A673 (cell line): ENCODE measurements at regions not wholly inside any gene's neighbourhood (a gene's known extent, or its start where the extent isn't known, plus 50 kb on each side); places are given as distances from the start of the nearest gene placed in this dataset.

Experiments used
- BruUV-seq: library from RNA; stranded (reverse); fragments of 400-500 nt; replicated peaks from 2 replicates; lab custom pipeline; 2021; lab: Mats Ljungman, UMichigan
- CTCF ChIA-PET: fragments of 300-600 bp; sonication (Branson Sonifier 250); formaldehyde crosslinking; loops from one replicate; lab custom pipeline; 2022; ENCODE audit warnings: antibody characterized with exemption; lab: Charles Lee
- POLR2A ChIA-PET: fragments of 300-600 bp; sonication (Branson Sonifier 250); formaldehyde crosslinking; loops from one replicate; lab custom pipeline; 2022; ENCODE audit warnings: antibody characterized with exemption; ENCODE audit not compliant: low non-redundant PET; lab: Charles Lee
- DNase-seq: peaks from one replicate; pipeline ENCODE4 v3.0.0-alpha.2; 2015; ENCODE audit warnings: low spot score
- H3K27ac ChIP-seq: fragments of 200-600 bp; sonication (generic); 2 replicates; pipeline ENCODE4 v1.5.1; 2016; ENCODE audit warnings: mixed run types, low read depth, mild to moderate bottlenecking, mixed read lengths, antibody characterized with exemption, low read length; ENCODE audit not compliant: poor library complexity, severe bottlenecking
- H3K27me3 ChIP-seq: fragments of 200-600 bp; sonication (generic); replicated peaks from 2 replicates; pipeline ENCODE4 v1.6.1; 2017; ENCODE audit warnings: mixed run types, low read depth, mild to moderate bottlenecking, mixed read lengths, antibody characterized with exemption, low read length; ENCODE audit not compliant: insufficient read depth, poor library complexity
- H3K36me3 ChIP-seq: fragments of 200-600 bp; sonication (generic); 2 replicates; pipeline ENCODE4 v1.6.1; 2016; ENCODE audit warnings: mixed run types, mild to moderate bottlenecking, mixed read lengths, antibody characterized with exemption, low read length; ENCODE audit not compliant: insufficient read depth, poor library complexity, severe bottlenecking
- H3K4me1 ChIP-seq: fragments of 200-600 bp; sonication (generic); 2 replicates; pipeline ENCODE4 v1.6.1; 2017; ENCODE audit warnings: mixed run types, mild to moderate bottlenecking, mixed read lengths, antibody characterized with exemption, low read length; ENCODE audit not compliant: insufficient read depth, poor library complexity, severe bottlenecking
- H3K4me3 ChIP-seq: fragments of 200-600 bp; sonication (generic); 2 replicates; pipeline ENCODE4 v1.5.1; 2016; ENCODE audit warnings: low read depth, mixed run types, mild to moderate bottlenecking, mixed read lengths, low read length; ENCODE audit not compliant: poor library complexity, severe bottlenecking
- H3K9me3 ChIP-seq: fragments of 200-600 bp; sonication (generic); 2 replicates; pipeline ENCODE4 v1.6.1; 2016; ENCODE audit warnings: mixed run types, low read depth, mild to moderate bottlenecking, mixed read lengths, antibody characterized with exemption, low read length; ENCODE audit not compliant: poor library complexity, severe bottlenecking
- CTCF ChIP-seq: fragments of 300-800, 200-600 bp; sonication (generic); conservative IDR thresholded peaks from 2 replicates; pipeline ENCODE4 v1.5.1; 2017; ENCODE audit warnings: low read depth, mild to moderate bottlenecking, antibody characterized with exemption, low read length, moderate library complexity, mixed read lengths
- EZH2 ChIP-seq: fragments of 200-600 bp; sonication (generic); IDR thresholded peaks from 2 replicates; pipeline ENCODE4 v1.6.1; 2017; ENCODE audit warnings: borderline replicate concordance, low read depth, mild to moderate bottlenecking, mixed read lengths, antibody characterized with exemption, low read length; ENCODE audit not compliant: poor library complexity, severe bottlenecking
- intact Hi-C: fragments of 100-400 bp; cut with micrococcal nuclease; formaldehyde crosslinking; loops from one replicate; pipeline ENCODE4 v1.10.0; 2022; ENCODE audit not compliant: unreplicated experiment

GRCh38 chr6:4545893-4546292 lies 230.3 kb upstream of the CDYL start:
- CTCF ChIA-PET: no interaction called here
- POLR2A ChIA-PET: no interaction called here

GRCh38 chr6:4543596-4543995 lies 232.6 kb upstream of the CDYL start:
- ChIA-PET POLR2A (interaction anchor here (0.7 kb wide), 1 partner anchor 633 kb away, joined by 3 read pairs; no protein-coding TSS in a partner anchor), CTCF (no interaction called here)
- H3K27me3 ChIP-seq: no peaks in the 10 kb centered on the region
- no peak for TF ChIP-seq CTCF
- TF ChIP-seq EZH2: no peak
- no peaks in the 10 kb centered on the region for H3K4me1 ChIP-seq
- no TSS peak for BruUV-seq
- H3K9me3 ChIP-seq: no peaks in the 10 kb centered on the region
- no peak overlapping the region for H3K27ac ChIP-seq
- DNase-seq: no peak
- H3K4me3 ChIP-seq: no peak overlapping the region
- intact Hi-C loops: no loop called here
- no peaks in the 10 kb centered on the region for H3K36me3 ChIP-seq

More at GRCh38 chr6:4545893-4546292, 230.3 kb upstream of the CDYL start:
- BruUV-seq: no TSS peak
- H3K4me3 ChIP-seq: no peak overlapping the region
- no peak for DNase-seq
- H3K4me1 ChIP-seq: no peaks in the 10 kb centered on the region
- H3K27ac ChIP-seq: no peak overlapping the region
- no peaks in the 10 kb centered on the region for H3K36me3 ChIP-seq
- intact Hi-C loops: no loop called here
- no peaks in the 10 kb centered on the region for H3K9me3 ChIP-seq
- no peak for TF ChIP-seq CTCF
- TF ChIP-seq EZH2: no peak
- no peaks in the 10 kb centered on the region for H3K27me3 ChIP-seq

GRCh38 chr6:4533576-4533975 lies 242.6 kb upstream of the CDYL start:
- intact Hi-C loops: no loop called here
- DNase-seq: no peak
- Histone ChIP-seq H3K4me1 (no peaks in the 10 kb centered on the region), H3K27me3 (no peaks in the 10 kb centered on the region), H3K36me3 (no peaks in the 10 kb centered on the region), H3K9me3 (no peaks in the 10 kb centered on the region), H3K27ac (no peak overlapping the region), H3K4me3 (no peak overlapping the region)
- TF ChIP-seq CTCF (no peak), EZH2 (no peak)
- no TSS peak for BruUV-seq
- CTCF ChIA-PET: no interaction called here
- POLR2A ChIA-PET: interaction anchor here (0.8 kb wide), 1 partner anchor 206 kb away, joined by 3 read pairs; no protein-coding TSS in a partner anchor
